22Rv1 (cell line): ENCODE measurements at regions not wholly inside any gene's neighbourhood (a gene's known extent, or its start where the extent isn't known, plus 50 kb on each side); places are given as distances from the start of the nearest gene placed in this dataset.

Source experiments
- CTCF ChIP-seq: fragments of 450-650 bp; IDR thresholded peaks from 2 replicates; pipeline ENCODE4 v1.5.1; 2017; ENCODE audit warnings: mild to moderate bottlenecking
- ZFX ChIP-seq: fragments of 450-650 bp; IDR thresholded peaks from 2 replicates; pipeline ENCODE4 v1.6.1; 2017; ENCODE audit warnings: antibody characterized with exemption, borderline replicate concordance

- no peak for TF ChIP-seq CTCF
- no peak for TF ChIP-seq ZFX
These were observed 290.6 kb upstream of the UMPS start for GRCh38 chr3:124439603-124440002.
